Heart right ventricle (tissue), 16 donors: ENCODE measurements at regions not wholly inside any gene's neighbourhood (a gene's known extent, or its start where the extent isn't known, plus 50 kb on each side); places are given as distances from the start of the nearest gene placed in this dataset.

ENCODE experiments used
- ATAC-seq, 8 donors: fragments of 200-7000 bp; cut with Tn5 transposase; one replicate each; pipeline ENCODE4 v1.9.1; 2020; ENCODE audit warnings: mild to moderate bottlenecking in 8 of 8, moderate library complexity in 8 of 8, moderate number of reproducible peaks in 1 of 8
- DNase-seq, 2 donors: peaks; one replicate each; pipeline ENCODE4 v3.0.0-alpha.2; 2020
- H3K27ac ChIP-seq, 10 donors: fragments of 200-600 bp; sonication (generic) in 2 of 10; one replicate each; pipeline versions ENCODE4 v1.5.0 to v1.8.0; 2020 to 2022; ENCODE audit warnings: mild to moderate bottlenecking in 3 of 10
- H3K27me3 ChIP-seq, 7 donors: fragments of 200-600 bp; one replicate each; pipeline ENCODE4 v1.8.0; 2021 to 2022; ENCODE audit warnings: mild to moderate bottlenecking in 2 of 7
- H3K36me3 ChIP-seq, 9 donors: fragments of 200-600 bp; sonication (generic) in 1 of 9; one replicate each; pipeline versions ENCODE4 v1.5.0 to v1.8.0; 2020 to 2022; ENCODE audit warnings: mild to moderate bottlenecking in 2 of 9
- H3K4me1 ChIP-seq, 9 donors: fragments of 200-600 bp; sonication (generic) in 1 of 9; one replicate each; pipeline versions ENCODE4 v1.5.0 to v1.8.0; 2020 to 2022; ENCODE audit warnings: mild to moderate bottlenecking in 4 of 9
- H3K4me3 ChIP-seq, 10 donors: fragments of 200-600 bp; sonication (generic) in 2 of 10; one replicate each; pipeline versions ENCODE4 v1.5.0 to v1.8.0; 2020 to 2022; ENCODE audit warnings: mild to moderate bottlenecking in 7 of 10, moderate library complexity in 2 of 10
- H3K9me3 ChIP-seq, 11 donors: fragments of 200-600 bp in 10 of 11; sonication (generic) in 2 of 11; one replicate each; pipeline versions ENCODE4 v1.5.0 to v1.8.0; 2013 to 2022; ENCODE audit warnings: mild to moderate bottlenecking in 2 of 11, control low read depth in 1 of 11, moderate library complexity in 1 of 11
- CTCF ChIP-seq, 9 donors: fragments of 200-600 bp; sonication (generic) in 2 of 9; IDR thresholded peaks; one replicate each; pipeline versions ENCODE4 v1.5.0 to v1.8.0; 2021 to 2022; ENCODE audit warnings: antibody characterized with exemption in 9 of 9, mild to moderate bottlenecking in 5 of 9, moderate library complexity in 1 of 9
- WGBS, 2 donors: extraction: QIAGEN DNeasy Blood & Tissue Kit; methylation state at CpG; one replicate each; pipeline ENCODE4 v1.1.7; 2013; ENCODE audit warnings: inconsistent platforms in 1 of 2; 5-methylcytosine and 5-hydroxymethylcytosine counted together
- intact Hi-C, 10 donors: fragments of 100-400 bp; cut with DNase I; formaldehyde crosslinking; loops; one replicate each; pipeline versions ENCODE4 v1.11.1 to v1.14.2; 2022
- donor health status: Arrhythmogenic right ventricular cardiomyopathy.
- donor health status: ischemic (EF 13 %, LVEDD 7.1; RV severe dilation, severe dysfunction).
- donor health status: healthy with polysubstance abuse.
- donor health status: DM: no; HTN: yes; CAD: no.
- donor health status: DM: no; HTN: no; CAD: no.
- donor health status: ischemic (EF 25% LVEDD 6.9; RV normal size, moderate dysfunction).
- donor health status: ischemic (EF 25% LVEDD 5.7; RV mildly dilated, moderate dysfunction).
- donor health status: healthy.
- donor health status: DM: yes; HTN: yes; CAD: no.
- donor health status: Ischemic cardiomyopathy.
- donor health status: ischemic (EF 35%, LVEDD 5.7; RV mildly dilated, moderate dysfunction).
- donor health status: nonischemic (EF 11% LVEDD 7.7; RV severe dilation, severe dysfunction).
- donor health status: DM: yes; HTN: yes; CAD: no.
- donor health status: PGD.
- donor health status: ischemic (EF 29% LVEDD 5.4; RV normal size, mild dysfunction).
- donor health status: nonischemic (EF 23%, LVEDD 6.1; RV moderate dilation, normal function).

DNA sequence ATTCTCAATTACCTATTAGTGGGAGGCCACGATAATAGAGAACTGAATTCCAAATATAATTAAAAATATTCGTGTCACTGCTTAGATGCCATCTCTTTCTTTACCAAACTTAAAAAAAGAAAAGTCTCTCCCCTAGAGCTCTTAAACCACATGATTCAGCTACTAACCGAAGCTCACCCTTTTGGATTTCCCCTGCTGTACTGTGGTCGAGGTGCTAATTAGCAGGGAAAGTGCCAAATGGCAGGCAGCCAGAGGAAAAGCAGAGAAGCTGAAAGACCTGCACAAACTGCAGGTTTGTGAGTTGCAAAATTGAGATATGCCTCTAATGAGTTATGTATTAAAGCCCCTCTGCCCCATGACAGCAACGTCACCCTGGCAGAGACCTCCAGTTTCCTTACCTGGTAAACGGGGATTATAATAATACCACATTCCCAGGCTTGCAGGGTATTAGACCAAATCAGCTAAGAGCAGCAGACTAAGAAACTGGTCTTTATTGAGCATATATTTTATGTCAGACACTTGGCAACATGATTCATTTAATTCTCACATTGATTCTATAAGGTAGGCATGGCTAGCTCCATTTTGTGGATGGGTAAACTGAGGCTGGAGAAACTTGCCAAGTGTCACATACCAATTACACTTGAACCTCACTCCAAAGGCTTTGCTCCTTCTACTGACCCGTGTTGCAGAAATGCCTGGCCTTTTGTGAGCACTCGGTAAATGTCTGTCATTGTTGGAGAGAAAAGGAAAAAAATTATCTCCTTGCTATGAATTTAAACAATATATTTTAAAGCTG is 259.7 kb downstream of the LPIN1 start:
- WGBS, 2 donors = 47 to 50% methylated on average over 8 of the region's 8 CpGs
- no peak overlapping the region for H3K27ac ChIP-seq
- peaks cover 0 to 20% (median 4%) of the 10 kb centered on the region in 9 donors for H3K4me1 ChIP-seq
- H3K4me3 ChIP-seq = no peak overlapping the region
- ATAC-seq (peak in 1 of 8 donors; percentile 27), DNase-seq (peak in 1 of 2 donors; percentile 20)
- intact Hi-C loops = no loop called here
- TF ChIP-seq CTCF (IDR thresholded peaks at IDR 0.05) = no peak
- peaks cover 0 to 3% (median 0%) of the 10 kb centered on the region in 11 donors for H3K9me3 ChIP-seq
- H3K27me3 ChIP-seq = peaks cover 0 to 11% (median 0%) of the 10 kb centered on the region in 7 donors
- H3K36me3 ChIP-seq = no peaks in the 10 kb centered on the region

DNA sequence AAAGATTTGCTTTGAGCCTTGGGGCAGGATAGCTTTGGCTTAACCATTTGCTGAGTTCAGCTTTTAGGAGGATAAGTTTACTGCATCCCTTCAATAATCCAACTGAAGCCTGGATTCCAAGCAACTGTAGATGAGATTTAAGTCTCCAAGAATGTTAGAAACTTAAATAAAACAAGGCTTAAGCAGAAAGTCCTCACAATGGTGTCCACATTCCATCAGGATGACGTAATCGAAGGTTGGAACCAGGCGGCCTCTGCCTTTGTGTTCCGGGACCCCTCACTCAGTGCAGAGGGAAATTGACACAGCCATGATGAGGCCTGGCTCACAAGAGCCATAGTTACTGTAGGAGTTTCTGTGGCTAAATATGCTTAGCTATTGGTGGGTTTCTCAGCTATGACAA is 260.4 kb downstream of the LPIN1 start:
- peaks cover 0 to 3% (median 0%) of the 10 kb centered on the region in 11 donors for H3K9me3 ChIP-seq
- peaks cover 0 to 20% (median 4%) of the 10 kb centered on the region in 9 donors for H3K4me1 ChIP-seq
- H3K27ac ChIP-seq = no peak overlapping the region
- peaks cover 0 to 11% (median 0%) of the 10 kb centered on the region in 7 donors for H3K27me3 ChIP-seq
- ATAC-seq (no peak), DNase-seq (no peak)
- no peak for TF ChIP-seq CTCF (IDR thresholded peaks at IDR 0.05)
- H3K4me3 ChIP-seq = no peak overlapping the region
- WGBS, 2 donors = 65 to 71% methylated on average over 4 of the region's 4 CpGs
- no peaks in the 10 kb centered on the region for H3K36me3 ChIP-seq
- intact Hi-C loops = no loop called here

DNA sequence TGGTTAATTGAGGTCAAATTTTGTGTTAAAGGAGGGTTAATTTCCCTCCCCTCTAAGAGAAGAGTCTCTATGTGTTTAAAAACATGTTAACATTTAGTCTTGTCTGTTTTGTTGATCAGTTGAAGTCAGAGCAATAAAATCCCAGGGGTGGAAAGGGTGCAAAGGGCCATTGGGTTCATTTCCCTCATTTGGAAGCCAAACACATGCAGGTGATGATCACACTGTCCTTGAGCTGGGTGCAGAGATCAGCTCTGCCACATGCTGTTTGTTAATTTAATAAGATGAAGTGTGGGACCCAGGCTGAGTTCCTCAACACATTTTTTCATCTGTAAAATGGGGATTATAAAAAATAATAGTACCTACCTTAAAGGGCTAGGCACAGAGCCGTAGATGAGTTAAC is 260.9 kb downstream of the LPIN1 start:
- ATAC-seq = no peak
- H3K4me1 ChIP-seq = peaks cover 0 to 20% (median 4%) of the 10 kb centered on the region in 9 donors
- no peak overlapping the region for H3K4me3 ChIP-seq
- 97 to 98% methylated on average over 1 of the region's 1 CpG for WGBS, 2 donors
- intact Hi-C loops = no loop called here
- no peak for TF ChIP-seq CTCF (IDR thresholded peaks at IDR 0.05)
- peaks cover 0 to 11% (median 0%) of the 10 kb centered on the region in 7 donors for H3K27me3 ChIP-seq
- DNase-seq = no peak
- H3K9me3 ChIP-seq = peaks cover 0 to 3% (median 0%) of the 10 kb centered on the region in 11 donors
- no peak overlapping the region for H3K27ac ChIP-seq
- H3K36me3 ChIP-seq = no peaks in the 10 kb centered on the region

GRCh38 chr2:12008425-12009061 is 262.1 kb downstream of the LPIN1 start:
- DNase-seq (no peak), ATAC-seq (no peak)
- no peaks in the 10 kb centered on the region for H3K9me3 ChIP-seq
- H3K27ac ChIP-seq = no peak overlapping the region
- H3K27me3 ChIP-seq = peaks cover 0 to 11% (median 0%) of the 10 kb centered on the region in 7 donors
- no peaks in the 10 kb centered on the region for H3K36me3 ChIP-seq
- peaks cover 0 to 20% (median 4%) of the 10 kb centered on the region in 9 donors for H3K4me1 ChIP-seq
- WGBS, 2 donors = 89 to 90% methylated on average over 6 of the region's 6 CpGs
- H3K4me3 ChIP-seq = no peak overlapping the region
- intact Hi-C loops = no loop called here
- no peak for TF ChIP-seq CTCF (IDR thresholded peaks at IDR 0.05)
